Mesothelial cell of epicardium (in vitro differentiated cells): ENCODE measurements at regions not wholly inside any gene's neighbourhood (a gene's known extent, or its start where the extent isn't known, plus 50 kb on each side); places are given as distances from the start of the nearest gene placed in this dataset.

Experiments
- DNase-seq, 2 experiments: peaks; one replicate each; pipeline ENCODE4 v3.0.0; 2021; ENCODE audit warnings: low spot score in 2 of 2; ENCODE audit not compliant: unreplicated experiment in 2 of 2
- H3K27ac Mint-ChIP-seq: 2 replicates; pipeline ENCODE4 v1.8.0; 2021; ENCODE audit warnings: mixed read lengths
- H3K27me3 Mint-ChIP-seq: 2 replicates; pipeline ENCODE4 v1.8.0; 2021; ENCODE audit warnings: low read depth, mixed read lengths
- H3K36me3 Mint-ChIP-seq: 2 replicates; pipeline ENCODE4 v1.8.0; 2021; ENCODE audit warnings: mixed read lengths
- H3K4me1 Mint-ChIP-seq: 2 replicates; pipeline ENCODE4 v1.8.0; 2021; ENCODE audit warnings: mixed read lengths
- H3K4me3 Mint-ChIP-seq: 2 replicates; pipeline ENCODE4 v1.8.0; 2021; ENCODE audit warnings: mild to moderate bottlenecking, moderate library complexity, mixed read lengths
- H3K9me3 Mint-ChIP-seq: 2 replicates; pipeline ENCODE4 v1.8.0; 2021; ENCODE audit warnings: mixed read lengths
- CTCF ChIP-seq: fragments of 200-600 bp; sonication (generic); IDR thresholded peaks from one replicate; pipeline ENCODE4 v1.5.0; 2021; ENCODE audit warnings: antibody characterized with exemption; ENCODE audit not compliant: unreplicated experiment

GRCh38 chr4:13024147-13025105, 459.7 kb downstream of the RAB28 start:
- TF ChIP-seq CTCF: no peak
- Mint-ChIP-seq H3K36me3 (no peaks in the 10 kb centered on the region), H3K27ac (no peak overlapping the region), H3K9me3 (peaks cover 4% of the 10 kb centered on the region), H3K4me3 (no peak overlapping the region), H3K27me3 (no peaks in the 10 kb centered on the region), H3K4me1 (no peaks in the 10 kb centered on the region)
- no peak for DNase-seq

GRCh38 chr4:13007802-13008470, 476.2 kb downstream of the RAB28 start:
- Mint-ChIP-seq H3K27ac (no peak overlapping the region), H3K27me3 (peaks cover 2% of the 10 kb centered on the region), H3K4me3 (no peak overlapping the region), H3K36me3 (no peaks in the 10 kb centered on the region), H3K9me3 (peaks cover 4% of the 10 kb centered on the region), H3K4me1 (no peaks in the 10 kb centered on the region)
- no peak for DNase-seq
- no peak for TF ChIP-seq CTCF

- Mint-ChIP-seq H3K27me3 (no peaks in the 10 kb centered on the region), H3K36me3 (no peaks in the 10 kb centered on the region), H3K4me1 (no peaks in the 10 kb centered on the region), H3K4me3 (no peak overlapping the region), H3K9me3 (peaks cover 11% of the 10 kb centered on the region), H3K27ac (no peak overlapping the region)
- TF ChIP-seq CTCF: no peak
- DNase-seq: no peak
Measured at GRCh38 chr4:12993923-12994322, 490.2 kb downstream of the RAB28 start.

- H3K27ac Mint-ChIP-seq: no peak overlapping the region
- no peaks in the 10 kb centered on the region for H3K36me3 Mint-ChIP-seq
- peaks cover 35% of the 10 kb centered on the region for H3K9me3 Mint-ChIP-seq
- H3K4me3 Mint-ChIP-seq: no peak overlapping the region
- H3K27me3 Mint-ChIP-seq: no peaks in the 10 kb centered on the region
- no peaks in the 10 kb centered on the region for H3K4me1 Mint-ChIP-seq
- DNase-seq: no peak
- no peak for TF ChIP-seq CTCF
Measured at GRCh38 chr4:12987284-12987683, 496.9 kb downstream of the RAB28 start.

GRCh38 chr4:12979797-12980196, 504.3 kb downstream of the RAB28 start:
- Mint-ChIP-seq H3K27me3 (peaks cover 2% of the 10 kb centered on the region), H3K4me3 (no peak overlapping the region), H3K27ac (no peak overlapping the region), H3K4me1 (no peaks in the 10 kb centered on the region), H3K9me3 (peaks cover 33% of the 10 kb centered on the region), H3K36me3 (no peaks in the 10 kb centered on the region)
- DNase-seq: no peak
- no peak for TF ChIP-seq CTCF
